AG09319 (cell line): ENCODE measurements at regions not wholly inside any gene's neighbourhood (a gene's known extent, or its start where the extent isn't known, plus 50 kb on each side); places are given as distances from the start of the nearest gene placed in this dataset.

Experiments used
- DNase-seq: peaks from one replicate; pipeline ENCODE4 v3.0.0-alpha.2; 2010; ENCODE audit warnings: low read depth; ENCODE audit errors: extremely low read depth
- TF ChIP-seq, protein P1 (sequence below): IDR thresholded peaks from 2 replicates; pipeline ENCODE4 v1.5.1; 2011; ENCODE audit warnings: low read depth, mild to moderate bottlenecking, inconsistent platforms, low read length, moderate library complexity

DNA sequence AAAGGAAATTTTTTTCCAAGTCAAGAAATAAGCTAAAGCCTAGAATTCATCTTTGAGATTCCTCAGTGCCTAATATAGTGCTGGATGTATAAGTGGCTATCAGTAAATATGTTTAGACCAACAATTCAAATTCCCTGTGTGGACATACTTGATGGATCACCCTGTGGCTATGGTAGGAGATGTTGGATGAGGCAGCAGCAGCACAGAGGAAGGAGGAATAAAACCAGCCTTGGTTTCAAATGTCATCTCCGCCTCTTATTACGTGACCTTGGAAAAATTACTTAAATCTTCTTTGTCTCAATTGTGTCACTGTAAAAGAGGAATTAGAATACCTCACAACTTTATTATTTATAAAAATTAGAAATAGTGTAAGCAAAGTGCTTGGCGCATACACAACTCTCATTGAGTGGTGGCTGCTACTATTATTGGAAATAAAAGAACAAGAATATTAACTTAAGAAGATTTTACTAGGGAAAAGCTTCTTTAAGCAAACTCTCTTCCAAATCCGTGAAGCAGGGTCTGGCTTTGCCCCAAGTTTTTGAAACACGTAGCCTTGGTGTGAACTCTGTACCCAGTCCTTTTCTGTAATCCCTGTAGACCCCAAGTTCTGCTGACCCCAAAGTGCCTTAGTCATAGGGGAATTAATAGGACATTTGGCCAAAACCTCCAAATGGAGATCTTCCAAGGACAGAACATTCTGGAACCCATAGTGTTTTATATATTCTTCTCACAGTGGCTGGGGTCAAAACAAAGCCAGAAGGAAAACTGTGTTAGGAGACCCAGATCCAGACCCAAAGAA, 283.8 kb downstream of the PTEN start:
- DNase-seq, result no peak
- TF ChIP-seq, protein P1, sequence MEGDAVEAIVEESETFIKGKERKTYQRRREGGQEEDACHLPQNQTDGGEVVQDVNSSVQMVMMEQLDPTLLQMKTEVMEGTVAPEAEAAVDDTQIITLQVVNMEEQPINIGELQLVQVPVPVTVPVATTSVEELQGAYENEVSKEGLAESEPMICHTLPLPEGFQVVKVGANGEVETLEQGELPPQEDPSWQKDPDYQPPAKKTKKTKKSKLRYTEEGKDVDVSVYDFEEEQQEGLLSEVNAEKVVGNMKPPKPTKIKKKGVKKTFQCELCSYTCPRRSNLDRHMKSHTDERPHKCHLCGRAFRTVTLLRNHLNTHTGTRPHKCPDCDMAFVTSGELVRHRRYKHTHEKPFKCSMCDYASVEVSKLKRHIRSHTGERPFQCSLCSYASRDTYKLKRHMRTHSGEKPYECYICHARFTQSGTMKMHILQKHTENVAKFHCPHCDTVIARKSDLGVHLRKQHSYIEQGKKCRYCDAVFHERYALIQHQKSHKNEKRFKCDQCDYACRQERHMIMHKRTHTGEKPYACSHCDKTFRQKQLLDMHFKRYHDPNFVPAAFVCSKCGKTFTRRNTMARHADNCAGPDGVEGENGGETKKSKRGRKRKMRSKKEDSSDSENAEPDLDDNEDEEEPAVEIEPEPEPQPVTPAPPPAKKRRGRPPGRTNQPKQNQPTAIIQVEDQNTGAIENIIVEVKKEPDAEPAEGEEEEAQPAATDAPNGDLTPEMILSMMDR, result no peak

DNA sequence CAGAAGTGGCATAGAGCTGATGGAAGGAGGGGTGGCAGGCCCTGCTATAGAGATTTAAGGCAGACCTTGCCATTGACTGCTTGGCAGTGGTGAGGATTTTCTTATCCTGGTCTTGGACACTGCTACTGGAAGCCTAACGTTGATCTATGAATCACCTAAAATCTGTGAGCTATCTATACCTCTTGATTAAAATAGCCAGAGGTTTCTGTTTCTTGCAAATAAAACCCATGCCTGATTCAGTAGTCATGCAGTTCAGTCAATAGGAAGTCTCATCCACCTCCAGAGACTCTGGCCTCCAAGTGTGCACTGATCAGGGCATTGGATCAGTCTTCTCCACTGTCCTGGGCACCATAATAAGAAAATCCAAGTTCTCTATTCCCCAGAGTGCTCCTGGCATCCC, 286.5 kb downstream of the PTEN start:
- TF ChIP-seq, protein P1, result no peak
- no peak for DNase-seq

DNA sequence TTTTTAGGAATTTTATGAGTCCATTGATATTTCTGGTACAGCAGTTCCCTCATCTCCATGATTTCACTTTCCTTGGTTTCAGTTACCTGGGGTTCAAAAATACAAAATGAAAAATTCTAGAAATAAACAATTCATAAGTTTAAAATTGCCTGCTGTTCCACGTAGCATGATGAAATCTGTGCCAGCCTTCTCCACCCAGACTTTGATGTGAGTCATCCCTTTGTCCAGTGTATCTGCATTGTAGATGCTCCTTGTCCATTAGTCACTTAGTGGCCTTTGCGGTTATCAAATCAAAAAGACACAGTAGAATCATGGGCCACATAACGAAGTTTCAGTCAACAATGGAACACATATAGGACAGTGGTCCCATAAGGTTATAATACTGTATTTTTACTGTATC, 286.9 kb downstream of the PTEN start:
- DNase-seq, result no peak
- TF ChIP-seq, protein P1, result no peak

DNA sequence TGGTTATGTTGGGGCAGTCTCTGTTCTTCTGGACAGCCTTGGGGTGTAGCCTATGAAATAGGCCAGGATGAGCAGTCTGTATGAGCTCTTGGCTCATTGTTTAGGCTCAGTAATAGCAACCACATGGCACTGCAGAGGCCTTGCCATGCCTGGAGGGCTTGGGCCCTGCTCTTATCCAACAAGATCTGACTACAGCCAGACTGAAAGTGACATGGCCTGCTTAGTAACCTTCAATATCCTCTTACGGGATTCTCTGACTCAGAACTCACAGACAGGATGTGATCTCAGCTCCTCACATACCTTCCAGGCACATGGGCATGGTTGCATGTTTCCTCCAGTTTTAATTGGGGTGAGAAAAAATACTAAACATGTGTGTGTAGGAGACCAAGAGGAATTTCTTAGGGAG, 289.3 kb downstream of the PTEN start:
- DNase-seq, result peak; percentile 100
- TF ChIP-seq, protein P1, result no peak

DNA sequence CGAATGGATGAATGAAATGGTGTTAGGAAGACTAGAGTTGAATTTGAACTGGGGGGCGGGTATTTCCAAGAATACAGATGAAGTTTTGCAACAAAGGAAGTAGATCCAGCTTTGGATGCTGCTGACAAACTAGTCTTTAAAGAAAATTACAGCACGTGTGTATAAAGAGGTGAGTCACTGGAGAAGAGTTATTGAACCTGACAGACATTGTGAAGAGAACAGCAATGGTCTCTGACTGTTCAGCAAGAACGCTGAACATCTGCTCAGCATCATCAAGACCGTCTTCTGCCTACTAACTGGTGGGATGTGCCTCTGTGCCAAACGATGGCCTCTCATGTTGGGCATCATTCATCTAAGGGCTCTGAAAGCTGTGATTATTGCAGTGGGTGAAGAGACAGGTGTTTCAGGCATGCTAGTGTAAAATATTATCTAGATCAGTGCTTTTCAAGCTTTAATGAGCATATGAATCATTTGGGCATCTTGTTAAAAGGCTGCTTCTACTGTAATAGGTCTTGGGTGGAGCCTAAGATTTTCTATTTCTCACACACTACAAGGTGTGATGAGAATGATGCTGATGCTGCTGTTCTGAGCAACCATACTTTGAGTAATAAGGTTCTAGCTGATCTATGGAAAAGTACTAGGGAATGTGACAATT, 291.3 kb downstream of the PTEN start:
- TF ChIP-seq, protein P1, result no peak
- DNase-seq, result peak; percentile 76

DNA sequence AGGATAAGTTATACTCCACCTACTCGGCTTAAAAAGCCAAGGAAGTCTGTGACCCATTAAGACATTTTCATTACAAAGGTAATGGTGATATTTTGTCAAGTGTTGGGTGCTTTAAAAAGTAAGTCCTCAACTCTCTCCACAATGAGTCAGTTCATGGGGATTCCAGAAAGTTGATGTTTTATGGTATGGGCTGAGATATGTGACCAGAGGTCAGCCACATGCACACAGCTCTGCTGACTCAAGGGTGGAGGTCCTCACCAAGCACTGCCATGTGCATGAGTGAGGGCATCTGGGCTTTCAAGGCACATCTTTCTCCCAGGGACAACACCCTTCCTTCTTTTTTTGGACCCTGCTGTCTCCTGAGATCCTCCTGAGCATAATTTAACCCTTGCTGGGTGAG, 292.9 kb downstream of the PTEN start:
- DNase-seq, result no peak

More for the DNA sequence above, 292.9 kb downstream of the PTEN start:
- TF ChIP-seq, protein P1, result no peak
